NCI-H1048 (cell line): ENCODE measurements at regions not wholly inside any gene's neighbourhood (a gene's known extent, or its start where the extent isn't known, plus 50 kb on each side); places are given as distances from the start of the nearest gene placed in this dataset.
"Not testable (repeated sequence)": the region's sequence is repeated elsewhere in the genome, so short reads cannot be mapped to it uniquely, and the experiment has no call there.

Source experiments
- DNase-seq: peaks from one replicate; lab custom pipeline; 2025; lab: John Stamatoyannopoulos, UW

DNA sequence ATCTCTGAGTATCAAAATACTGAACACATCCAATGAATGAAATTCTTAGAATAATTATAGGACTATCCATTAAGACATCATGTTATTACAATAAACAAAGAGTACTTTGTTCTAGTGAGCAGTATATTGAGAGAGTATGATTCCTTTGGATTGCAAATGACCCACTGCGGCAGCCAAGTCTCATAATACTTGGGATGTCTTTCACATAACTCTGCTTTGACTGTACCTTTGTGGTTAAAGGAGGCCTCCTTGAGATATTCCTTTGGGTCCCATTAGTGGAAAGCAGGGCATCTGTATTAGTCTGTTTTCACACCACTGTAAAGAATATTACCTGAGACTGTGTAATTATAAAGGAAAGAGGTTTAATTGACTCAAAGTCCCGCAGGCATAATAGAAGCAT lies 593.8 kb downstream of the TRHDE start:
- DNase-seq = no peak

DNA sequence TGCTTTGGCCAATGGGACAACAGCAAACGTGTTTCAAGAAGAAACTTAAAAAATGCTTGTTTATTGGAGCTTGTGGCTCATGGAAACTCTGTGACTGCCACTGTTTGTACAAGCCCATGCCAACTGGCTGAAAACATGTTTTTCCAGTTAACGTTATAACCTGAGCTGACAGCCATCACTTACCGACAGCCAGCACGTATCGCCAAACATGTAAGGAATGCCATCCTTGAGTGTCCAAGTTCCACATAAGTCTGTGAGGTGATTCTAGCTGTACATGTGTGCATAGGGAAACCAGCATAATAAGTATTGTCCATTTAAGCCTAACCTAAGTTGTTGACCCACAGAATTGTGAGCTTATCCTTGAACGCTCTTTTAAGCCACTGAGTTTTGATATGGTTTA lies 596.9 kb downstream of the TRHDE start:
- no peak for DNase-seq

DNA sequence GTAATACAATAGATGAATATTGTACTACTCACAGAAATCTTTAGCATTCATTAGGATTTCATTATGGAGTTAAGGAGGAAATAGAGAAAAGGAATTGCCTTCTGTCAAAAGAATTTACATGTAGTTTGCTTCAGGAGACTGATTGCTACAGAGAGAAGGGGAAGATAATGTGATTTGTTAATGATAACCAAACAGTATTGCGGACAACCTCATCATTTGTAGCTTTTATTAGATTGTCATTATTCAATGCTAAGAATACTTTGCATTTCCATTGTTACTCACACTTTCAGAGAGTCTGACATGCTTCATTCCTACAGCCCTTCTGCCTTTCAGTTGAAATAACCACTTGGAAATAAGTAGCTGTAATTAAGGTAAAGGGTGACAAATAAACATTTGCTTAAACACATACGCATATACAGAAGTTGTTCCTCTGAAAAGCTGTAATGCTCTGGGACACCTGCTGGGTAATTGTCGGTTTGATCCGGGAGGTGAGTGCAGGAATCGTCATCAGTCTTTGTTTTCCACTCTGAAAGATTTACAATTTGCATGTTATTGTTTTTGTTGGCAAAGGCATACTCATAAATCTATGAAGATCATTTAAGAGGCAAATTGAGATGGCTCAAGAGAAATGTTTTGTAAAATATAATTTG lies 600.2 kb downstream of the TRHDE start:
- peak; percentile 51 for DNase-seq

DNA sequence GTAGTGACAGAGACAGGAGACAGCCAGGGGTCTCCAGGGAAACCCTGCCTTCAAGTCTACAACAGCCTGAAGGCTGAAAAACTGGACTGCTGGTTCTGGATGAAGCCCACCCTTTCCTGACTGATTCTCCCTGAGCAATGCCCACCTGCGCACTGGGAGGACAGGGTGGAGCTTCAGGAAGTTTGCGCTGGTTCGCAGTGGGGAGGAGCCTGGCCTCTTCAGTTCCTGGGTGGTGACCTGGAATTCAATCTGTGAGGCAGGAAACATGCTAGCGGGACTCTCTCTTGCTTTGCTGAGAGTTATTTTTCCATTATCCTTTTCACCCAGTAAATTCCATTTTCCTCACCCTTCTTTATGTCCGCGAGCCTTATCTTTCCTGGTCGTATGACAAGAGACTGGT lies 600.8 kb downstream of the TRHDE start:
- no peak for DNase-seq

DNA sequence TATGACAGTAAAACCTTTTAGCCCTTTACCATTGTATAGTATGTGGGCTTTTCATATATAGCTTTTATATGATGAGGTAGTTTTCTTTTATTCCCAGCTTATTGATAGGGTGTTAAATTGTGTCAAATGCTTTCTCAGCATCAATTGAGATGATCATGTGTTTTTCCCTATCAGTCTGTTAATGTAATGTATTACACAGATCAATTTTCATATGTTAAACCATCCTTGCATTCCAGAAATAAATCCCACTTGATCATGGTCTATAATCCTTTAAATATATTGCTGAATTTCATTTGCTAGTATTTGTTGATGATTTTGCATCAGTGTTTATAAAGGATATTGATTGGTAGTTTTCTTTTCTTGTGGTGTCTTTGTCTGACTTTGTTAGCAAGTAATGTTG lies 603.9 kb downstream of the TRHDE start:
- DNase-seq = no peak

DNA sequence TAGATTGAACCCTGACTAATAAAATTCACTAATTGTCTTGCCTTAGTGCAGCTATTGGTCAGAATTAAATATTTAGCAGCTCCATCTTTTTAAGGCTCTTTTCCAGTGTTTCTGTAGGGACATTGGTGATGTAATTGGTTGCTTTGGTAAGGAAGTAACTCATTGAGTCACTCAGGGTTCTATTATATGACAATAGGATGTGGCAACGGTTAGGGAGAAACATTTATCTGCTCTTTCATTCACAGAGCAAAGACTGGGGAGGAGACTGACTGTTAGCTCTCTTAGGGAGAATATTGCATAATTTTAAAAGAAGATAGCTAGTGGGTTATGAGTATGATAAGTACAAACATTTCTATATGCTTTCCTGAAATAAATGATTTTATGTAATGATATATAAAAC lies 616.5 kb downstream of the TRHDE start:
- DNase-seq = no peak

DNA sequence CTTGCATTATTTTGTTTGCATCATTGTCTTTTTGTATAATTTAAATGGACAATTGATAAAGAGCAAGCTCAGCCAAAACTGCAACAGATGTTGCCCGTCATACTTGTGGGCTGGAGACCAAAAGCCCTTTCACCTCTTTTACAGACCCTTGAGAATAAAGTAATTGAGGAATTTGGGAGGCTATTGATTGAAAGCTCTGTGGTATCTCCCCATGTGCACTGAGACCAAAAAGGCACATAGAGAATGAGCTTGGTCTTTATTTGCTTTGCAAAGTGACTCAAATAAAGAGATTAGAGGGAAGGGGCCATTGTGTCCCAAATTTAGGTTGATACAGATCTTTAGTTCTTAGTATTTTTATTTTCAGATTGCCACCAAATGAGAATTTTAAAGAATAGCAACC lies 617.6 kb downstream of the TRHDE start:
- no peak for DNase-seq

DNA sequence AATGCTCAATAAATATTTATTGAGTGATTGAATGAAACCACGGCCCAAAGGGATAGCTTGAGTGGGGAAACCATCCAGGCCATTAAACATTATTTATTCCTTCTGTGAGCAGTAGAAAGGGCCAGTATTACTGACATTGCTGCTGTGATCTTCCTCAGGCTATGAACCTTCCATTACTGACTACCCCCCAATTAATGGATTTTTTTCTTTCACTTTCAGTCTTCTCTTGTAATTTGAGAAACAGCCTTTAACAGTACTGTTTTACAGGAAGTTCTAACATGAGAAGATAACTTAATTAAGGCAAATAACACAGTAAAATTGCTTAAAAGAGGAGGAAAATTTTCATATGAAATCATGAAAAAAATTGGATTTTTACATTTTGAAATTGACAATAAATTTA lies 629.5 kb downstream of the TRHDE start:
- DNase-seq = no peak

DNA sequence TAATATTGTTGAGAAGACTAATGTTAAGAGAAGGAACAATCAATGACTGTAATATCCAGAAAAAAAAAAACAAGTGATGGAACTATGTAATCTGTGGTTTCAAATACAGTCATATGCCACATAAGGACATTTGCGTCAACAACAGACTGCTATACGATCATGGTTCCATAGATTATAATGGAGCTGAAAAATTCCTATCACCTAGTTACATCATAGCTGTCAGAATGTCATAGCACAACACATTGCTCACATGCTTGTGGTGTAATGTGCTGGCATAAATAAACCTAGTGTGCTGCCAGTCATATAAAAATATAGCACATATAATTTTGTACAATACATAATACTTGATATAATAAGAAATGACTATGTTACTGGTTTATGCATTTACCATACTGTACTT lies 653.5 kb downstream of the TRHDE start:
- no peak for DNase-seq

DNA sequence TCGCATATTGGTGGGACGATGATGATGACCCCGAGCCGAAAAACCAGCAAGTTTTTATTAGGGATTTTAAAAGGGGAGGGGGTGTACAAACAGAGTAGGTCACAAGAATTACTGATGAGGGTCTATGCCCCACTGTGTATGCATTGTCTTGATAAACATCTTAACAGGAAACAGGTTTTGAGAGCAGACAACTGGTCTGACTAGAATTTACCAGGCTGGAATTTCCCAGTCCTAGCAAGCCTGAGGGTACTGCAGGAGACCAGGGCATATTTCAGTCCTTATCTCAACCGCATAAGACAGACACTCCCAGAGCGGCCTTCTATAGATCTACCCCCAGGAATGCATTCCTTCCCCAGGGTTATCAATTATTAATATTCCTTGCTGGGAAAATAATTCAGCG lies 659.7 kb downstream of the TRHDE start:
- not testable (repeated sequence) for DNase-seq

DNA sequence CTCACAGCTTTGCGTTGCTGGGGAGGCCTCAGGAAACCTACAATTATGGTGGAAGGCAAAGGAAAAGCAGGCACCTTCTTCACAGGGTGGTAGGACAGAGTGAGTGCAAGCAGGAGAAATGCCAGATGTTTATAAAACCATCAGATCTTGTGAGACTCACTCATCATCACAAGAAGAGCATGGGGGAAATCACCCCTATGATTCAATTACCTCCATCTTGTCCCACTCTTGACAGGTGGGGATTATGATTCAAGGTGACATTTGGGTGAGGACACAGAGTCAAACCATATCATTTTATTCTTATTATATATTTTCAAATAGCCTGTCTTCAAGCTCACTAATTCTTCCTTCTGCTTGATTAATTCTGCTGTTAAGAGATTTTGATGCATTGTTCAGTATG lies 665.3 kb downstream of the TRHDE start:
- DNase-seq = no peak

DNA sequence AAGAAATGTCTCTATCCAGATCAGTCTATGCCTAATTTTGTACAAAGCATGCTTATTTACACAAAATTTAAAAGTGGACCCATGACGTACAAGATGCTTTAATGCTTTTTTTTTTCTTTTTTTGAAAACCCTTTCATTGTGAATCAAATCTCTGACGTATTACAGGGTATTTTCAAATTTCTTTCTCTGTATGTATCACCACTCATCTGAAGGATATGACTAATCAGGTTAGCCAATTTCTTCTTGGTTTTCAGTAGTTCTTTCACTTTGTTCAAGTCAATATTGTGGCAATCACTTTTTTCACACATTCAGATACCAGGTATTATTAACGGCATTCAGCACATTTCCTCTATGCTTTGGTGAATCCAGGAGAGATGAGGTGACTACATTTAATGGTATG lies 685.3 kb downstream of the TRHDE start:
- no peak for DNase-seq

DNA sequence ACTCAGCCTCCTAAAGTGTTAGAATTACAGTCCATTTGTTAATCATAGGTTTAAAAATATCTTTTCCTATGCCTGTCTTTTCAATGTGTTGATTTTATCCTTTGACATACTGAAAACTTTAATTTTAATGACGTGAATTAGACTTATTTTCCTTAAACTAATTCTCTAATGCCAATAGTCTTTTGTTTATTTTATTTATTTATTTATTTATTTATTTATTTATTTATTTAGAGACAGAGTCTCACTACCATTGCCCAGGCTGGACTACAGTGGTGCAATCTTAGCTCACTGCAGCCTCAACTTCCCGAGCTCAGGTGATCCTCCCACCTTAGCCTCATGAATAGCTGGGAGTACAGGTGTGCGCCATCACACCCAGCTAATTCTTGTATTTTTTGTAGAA lies 694.5 kb downstream of the TRHDE start:
- no peak for DNase-seq

DNA sequence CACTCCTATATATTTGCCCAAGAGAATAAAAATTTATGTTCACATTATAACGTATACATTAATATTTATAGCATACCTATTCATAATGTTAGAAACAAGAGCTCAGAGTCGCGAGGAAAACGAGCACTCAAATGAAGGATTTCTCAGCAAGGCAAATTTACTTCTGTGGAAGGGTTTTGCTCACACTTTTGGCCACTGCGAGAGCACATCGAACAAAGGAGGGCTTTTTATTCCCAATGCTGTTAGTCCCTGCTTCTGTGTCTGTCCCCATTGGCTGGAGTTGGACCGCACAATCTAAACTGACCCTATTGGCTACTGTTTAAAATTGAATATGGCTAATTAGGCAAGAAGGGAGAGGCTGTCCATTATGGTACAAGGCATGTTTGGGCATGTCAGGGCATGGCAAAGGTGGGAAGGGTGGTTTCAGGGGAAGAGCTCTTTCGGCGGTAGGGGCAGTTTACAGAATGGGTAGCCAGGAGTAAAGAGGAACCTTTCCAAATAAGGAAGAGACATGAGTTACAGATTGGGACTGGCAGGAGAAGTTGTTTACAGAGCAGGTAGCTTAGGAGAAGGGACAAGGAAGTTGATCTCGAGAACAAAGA lies 702.9 kb downstream of the TRHDE start:
- no peak for DNase-seq

DNA sequence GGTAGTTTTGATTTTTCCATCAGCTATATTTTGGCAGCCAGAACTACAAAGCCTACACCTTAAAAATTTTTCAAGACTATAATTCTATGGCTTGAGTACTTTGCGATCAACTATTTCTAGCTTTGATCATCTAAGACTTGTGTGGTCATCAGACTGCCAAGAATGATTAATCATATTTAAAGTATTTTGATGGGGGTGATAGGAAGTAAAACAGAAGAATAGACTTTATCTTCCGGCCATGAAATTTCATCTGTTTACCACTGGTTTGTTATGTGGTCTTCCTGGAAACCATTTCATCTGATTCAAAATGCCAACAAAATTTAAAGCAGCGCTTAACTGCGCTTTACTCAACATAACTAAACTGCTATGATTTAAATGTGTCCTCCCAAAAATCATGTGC lies 706.8 kb downstream of the TRHDE start:
- DNase-seq = no peak

DNA sequence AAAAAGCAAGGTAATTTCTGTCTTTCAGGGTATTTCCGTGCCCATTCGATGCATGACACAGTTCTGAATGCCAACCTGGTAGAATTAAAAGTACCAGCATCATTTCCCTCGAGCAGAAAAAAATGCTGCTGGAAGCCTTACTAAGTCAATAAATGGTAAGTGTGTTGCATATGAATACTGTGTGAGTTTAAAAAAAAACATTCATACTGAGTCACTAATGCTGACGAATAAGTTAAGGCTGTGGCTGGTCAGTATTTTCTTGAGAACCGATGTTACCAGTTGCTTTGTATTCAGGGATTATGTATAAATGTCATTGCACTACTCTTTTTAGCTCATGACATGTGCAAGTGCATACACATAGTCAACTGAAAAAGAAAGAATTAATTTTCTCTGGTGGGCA lies 710.2 kb downstream of the TRHDE start:
- DNase-seq = no peak

DNA sequence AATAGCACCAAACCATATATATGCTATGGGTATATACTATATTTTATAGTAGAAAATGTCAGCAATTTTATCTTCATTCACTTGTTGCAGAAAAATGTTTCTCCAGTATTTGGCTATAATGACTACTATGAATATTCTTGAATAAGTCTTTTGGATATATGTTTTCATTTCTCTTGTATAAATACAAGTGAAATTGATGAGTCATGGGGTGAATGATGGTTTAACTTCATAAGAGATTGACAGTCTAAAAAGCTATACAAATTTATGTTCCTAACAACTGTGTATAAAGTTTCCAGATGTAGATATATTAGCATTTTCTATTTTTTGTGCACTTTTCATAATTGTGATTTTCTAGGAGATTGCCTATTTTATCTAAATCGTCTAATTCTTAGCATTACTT lies 714.8 kb downstream of the TRHDE start:
- no peak for DNase-seq

DNA sequence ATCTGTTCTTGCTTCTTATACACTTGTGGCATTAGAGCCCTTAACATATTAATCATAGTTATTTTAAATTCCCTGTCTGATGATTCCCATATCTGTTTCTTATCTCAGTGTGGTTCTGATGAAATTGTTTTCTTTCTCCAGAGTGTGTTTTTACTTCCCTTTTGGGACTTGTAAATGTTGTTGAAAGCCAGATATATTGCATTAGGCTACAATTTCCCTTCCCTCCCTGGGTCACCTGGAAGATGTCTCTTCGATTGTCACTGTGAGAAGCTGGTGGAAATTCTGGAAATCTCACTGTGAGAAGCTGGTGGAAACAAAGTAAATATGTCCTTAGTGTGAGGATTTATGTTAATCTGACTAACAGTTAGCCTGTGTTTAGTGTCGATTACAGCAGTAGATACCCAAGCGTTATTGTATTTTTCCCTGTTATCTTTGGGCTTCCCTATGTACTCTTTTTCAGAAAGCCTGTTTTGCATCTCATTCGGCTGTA lies 717.3 kb downstream of the TRHDE start:
- no peak for DNase-seq

DNA sequence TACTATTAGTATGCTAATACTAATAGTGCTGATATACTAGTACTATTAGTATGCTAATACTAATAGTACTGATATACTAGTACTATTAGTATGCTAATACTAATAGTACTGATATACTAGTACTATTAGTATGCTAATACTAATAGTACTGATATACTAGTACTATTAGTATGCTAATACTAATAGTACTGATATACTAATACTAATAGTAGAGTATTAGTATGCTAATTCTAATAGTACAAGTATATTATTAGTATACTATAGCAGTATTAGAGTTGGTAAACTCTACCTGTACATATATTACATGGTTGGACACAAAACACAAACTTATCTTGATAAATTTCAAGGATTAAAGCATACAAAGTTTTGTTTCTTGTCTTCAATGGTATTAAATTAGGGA lies 722.9 kb downstream of the TRHDE start:
- not testable (repeated sequence) for DNase-seq

DNA sequence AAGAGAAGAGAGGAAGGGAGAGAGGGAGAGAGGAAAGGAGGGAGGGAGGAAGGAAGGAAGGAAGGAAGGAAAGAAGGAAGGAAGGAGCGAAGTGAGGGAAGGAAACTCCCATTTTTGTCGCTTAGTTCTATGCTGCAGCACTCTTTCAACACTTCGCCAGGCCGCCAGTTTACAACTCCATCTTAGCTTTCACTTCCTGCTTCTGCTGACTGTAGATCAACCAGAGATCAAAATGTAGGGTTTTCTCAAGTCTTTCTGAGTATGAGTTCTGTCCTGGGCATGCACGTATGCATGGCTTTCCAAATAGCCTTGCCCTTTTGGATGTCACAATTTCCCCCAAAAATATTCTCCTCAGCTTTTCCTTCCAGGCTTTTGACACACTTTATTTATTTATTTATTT lies 723.4 kb downstream of the TRHDE start:
- DNase-seq = no peak

DNA sequence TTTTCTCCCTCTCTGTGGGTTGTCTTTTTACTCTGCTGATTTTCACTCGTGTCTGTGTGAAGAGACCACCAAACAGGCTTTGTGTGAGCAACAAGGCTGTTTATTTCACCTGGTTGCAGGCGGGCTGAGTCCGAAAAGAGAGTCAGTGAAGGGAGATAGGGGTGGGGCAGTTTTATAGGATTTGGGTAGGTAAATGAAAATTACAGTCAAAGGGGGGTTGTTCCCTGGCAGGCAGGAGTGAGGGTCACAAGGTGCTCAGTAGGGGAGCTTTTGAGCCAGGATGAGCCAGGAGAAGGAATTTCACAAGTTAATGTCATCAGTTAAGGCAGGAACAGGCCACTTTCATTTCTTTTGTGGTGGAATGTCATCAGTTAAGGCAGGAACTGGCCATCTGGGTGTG lies 729.6 kb downstream of the TRHDE start:
- DNase-seq = not testable (repeated sequence)

DNA sequence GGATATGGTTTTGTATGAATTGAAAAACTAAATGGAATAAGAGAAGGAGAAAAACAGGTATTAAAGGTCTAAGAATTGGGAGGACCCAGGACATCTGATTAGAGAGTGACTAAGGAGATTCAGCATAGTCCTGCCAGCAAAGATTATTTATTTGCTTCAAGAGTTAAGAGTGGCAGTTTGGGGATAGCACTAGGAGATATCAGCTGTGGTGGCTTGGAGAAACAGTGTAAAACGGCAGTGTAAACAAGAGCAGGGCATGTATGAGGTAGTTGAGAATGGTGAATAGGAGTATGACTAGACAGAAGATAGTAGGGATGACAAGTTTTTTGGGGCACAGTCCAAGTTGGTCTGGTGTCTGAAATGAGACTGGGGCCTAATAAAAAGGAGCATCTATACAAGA lies 730.3 kb downstream of the TRHDE start:
- DNase-seq = not testable (repeated sequence)

DNA sequence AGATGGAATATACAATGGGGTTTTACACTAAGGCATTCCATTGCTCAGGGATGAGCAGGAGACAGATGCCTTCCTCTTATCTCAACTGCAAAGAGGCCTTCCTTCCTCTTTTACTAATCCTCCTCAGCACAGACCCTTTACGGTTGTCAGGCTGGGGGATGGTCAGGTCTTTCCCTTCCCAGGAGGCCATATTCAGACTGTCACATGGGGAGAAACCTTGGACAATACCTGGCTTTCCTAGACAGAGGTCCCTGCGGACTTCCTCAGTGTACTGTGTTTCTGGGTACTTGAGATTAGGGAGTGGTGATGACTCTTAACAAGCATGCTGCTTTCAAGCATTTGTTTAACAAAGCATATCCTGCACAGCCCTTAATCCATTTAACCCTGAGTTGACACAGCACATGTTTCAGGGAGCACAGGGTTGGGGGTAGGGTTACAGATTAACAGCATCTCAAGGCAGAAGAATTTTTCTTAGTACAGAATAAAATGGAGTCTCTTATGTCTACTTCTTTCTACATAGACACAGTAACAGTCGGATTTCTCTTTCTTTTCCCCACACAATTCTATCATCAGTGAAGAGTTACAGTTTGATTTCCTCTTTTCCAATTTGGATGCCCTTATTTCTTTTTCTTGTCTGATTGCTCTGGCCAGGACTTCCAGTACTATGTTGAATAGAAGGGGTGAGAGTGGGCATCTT lies 737.1 kb downstream of the TRHDE start:
- DNase-seq = not testable (repeated sequence)

DNA sequence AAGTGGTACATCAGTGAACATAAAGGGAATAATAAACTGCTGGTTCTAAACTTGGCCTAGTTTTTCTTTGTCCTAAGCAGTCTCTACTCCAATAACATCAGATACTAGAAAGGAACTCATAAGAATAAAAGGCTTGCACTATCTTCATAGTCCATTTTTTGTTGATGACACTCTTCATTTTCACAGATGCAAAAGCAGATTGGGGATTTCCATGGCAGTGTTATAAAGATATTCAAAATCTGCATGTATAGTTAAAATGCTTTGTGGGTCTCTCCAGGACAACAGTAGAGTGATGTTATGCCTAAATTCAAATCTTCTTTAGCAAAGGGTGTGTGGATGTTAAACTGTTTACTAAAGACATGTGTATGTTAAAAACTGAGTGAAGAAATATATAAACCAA lies 745.8 kb downstream of the TRHDE start:
- DNase-seq = no peak
